ENCODE measurements at regions not wholly inside any gene's neighbourhood (a gene's known extent, or its start where the extent isn't known, plus 50 kb on each side); places are given as distances from the start of the nearest gene placed in this dataset.
"Not testable (repeated sequence)": the region's sequence is repeated elsewhere in the genome, so short reads cannot be mapped to it uniquely, and the experiment has no call there.

DNA sequence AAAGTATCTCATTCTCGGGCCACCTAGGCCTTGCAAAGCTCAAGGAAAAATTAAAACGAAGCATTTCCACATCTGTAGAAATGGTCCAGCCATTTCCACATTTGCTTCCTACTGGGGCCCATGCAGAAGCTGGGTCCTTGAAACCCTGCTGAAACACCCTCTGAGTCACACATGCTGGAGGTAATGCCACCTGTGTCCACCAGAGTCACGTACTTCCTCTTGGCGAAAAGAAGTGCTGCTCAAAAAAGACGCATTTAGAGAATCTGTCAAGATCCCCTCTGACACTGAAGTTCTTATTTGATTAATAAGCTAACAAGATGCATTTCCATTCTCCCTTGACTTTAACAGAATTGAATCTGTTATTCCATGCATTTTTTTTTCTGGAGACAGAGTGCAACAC lies 423.2 kb downstream of the PREX1 start:
- no peak for DNase-seq (ENCODE audit: low read depth)
- TF ChIP-seq, protein P1, sequence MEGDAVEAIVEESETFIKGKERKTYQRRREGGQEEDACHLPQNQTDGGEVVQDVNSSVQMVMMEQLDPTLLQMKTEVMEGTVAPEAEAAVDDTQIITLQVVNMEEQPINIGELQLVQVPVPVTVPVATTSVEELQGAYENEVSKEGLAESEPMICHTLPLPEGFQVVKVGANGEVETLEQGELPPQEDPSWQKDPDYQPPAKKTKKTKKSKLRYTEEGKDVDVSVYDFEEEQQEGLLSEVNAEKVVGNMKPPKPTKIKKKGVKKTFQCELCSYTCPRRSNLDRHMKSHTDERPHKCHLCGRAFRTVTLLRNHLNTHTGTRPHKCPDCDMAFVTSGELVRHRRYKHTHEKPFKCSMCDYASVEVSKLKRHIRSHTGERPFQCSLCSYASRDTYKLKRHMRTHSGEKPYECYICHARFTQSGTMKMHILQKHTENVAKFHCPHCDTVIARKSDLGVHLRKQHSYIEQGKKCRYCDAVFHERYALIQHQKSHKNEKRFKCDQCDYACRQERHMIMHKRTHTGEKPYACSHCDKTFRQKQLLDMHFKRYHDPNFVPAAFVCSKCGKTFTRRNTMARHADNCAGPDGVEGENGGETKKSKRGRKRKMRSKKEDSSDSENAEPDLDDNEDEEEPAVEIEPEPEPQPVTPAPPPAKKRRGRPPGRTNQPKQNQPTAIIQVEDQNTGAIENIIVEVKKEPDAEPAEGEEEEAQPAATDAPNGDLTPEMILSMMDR (IDR thresholded peaks at IDR 0.05; ENCODE audit: low read depth, low read length, missing control alignments) = peak; percentile 70
- no peak overlapping the region for H3K4me3 ChIP-seq (ENCODE audit: low read depth, low read length)

DNA sequence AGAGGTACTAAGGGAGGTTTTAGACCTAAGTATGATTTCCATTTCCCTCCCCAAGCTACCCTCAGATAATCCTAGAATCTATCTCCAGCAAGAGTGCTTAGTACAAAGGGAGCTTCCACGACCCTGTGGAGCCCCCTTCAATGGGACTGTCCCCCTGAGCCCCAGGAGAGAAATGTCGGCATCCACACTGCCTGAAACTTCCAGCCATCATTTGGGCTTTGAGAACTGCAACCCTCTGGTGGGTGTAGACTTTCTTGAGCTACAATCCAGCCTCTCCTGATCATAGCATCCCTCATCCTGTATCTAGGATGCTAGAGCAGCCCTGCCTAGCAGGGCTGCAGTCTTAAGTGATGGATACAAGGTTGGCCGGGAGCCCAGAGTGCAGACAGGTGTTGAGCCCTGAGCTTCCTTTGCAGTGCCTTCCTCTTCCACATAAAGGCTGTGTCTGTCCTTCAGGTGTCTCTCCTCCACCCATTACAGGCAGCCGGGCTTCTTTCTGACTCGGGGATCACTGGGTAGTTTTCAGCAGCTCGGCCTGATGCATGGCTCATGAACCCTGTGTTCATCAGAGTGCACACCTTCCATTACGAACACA lies 424.5 kb downstream of the PREX1 start:
- TF ChIP-seq, protein P1 (IDR thresholded peaks at IDR 0.05; ENCODE audit: low read depth, low read length, missing control alignments) = no peak
- H3K4me3 ChIP-seq (ENCODE audit: low read depth, low read length) = no peak overlapping the region
- no peak for DNase-seq (ENCODE audit: low read depth)

DNA sequence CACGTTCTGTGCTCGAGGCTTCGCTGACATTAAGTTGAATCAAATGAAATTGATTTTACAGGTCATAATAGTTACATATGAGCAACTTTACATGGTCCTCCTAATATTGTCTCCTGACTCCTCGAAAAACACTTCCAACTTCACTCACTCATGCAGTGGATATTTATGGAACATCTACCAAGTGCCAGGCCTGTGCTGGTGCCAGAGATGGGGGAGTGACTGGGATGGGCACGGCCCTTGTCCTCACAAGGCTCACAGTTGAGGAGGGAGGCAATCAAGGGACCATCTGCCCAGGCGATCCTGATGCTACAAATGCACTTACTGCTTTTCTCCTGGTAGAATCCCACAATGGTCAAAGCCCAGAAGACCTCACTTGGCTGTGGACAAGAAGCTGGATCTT lies 426.4 kb downstream of the PREX1 start:
- TF ChIP-seq, protein P1 (IDR thresholded peaks at IDR 0.05; ENCODE audit: low read depth, low read length, missing control alignments) = no peak
- no peak overlapping the region for H3K4me3 ChIP-seq (ENCODE audit: low read depth, low read length)
- DNase-seq (ENCODE audit: low read depth) = no peak

DNA sequence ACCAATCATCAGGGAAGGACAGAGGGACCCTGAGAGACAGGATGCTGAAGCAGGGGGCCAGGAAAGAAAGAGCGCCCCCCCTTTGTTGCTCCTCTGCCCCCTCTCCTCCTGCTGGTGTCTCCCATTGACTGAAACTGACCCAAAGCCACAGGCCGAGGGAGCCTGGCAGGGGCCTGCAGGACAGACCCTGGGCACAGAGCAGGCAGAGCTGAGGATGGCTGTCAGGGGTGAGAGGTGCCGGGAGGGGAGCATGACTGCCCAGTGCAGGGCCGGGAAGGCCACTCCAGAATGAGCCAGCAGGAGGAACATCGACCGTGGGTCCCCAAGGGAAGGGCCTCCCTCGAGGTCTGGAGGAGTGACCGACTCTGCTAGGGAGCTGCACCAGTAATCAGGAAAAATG lies 427.8 kb downstream of the PREX1 start:
- no peak overlapping the region for H3K4me3 ChIP-seq (ENCODE audit: low read depth, low read length)
- no peak for DNase-seq (ENCODE audit: low read depth)
- TF ChIP-seq, protein P1 (IDR thresholded peaks at IDR 0.05; ENCODE audit: low read depth, low read length, missing control alignments) = no peak

DNA sequence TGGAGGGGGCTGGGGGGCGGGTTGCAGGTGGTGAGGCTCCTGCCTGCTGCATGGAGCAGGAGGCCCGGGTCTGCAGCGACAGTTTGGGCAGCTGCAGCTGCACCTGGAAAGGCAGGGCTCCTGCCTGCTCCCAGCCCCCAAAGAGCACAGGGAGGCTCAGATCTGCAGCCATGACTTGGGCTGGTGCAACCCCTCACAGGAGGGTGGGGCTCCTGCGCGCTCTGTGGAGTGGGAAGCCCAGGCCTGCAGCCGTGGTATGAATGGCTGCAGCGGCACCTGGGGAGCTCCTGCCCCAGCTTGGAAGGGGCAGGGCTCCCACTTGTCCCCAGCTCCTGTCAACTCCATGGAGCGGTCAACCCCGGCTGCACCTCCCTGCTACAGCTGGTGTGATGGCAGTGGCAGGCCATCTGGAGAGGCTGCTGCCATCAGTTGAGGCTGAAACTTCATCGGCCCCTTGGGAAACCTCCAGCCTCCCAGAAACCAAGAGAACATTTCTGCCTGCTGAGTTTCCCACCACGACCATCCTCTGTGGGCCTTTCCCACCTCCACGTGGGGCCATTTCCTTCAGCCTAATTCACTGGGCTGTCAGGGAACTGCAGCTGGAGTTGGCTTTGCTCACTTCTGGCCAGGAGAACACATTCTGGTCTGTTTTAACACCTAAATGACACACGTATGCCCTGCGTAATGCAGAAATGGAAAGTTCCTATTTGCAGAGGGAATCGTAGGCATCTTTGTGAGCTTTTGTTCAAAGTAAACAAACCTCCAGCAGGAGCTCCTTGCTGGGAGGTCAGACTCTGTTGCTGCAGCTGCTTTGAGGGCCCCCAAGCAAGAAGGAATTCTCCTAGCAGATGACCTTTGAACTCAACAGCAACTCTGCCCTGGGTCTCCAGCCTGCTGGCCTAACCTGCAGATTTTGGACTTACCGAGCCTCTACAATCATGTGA lies 429.0 kb downstream of the PREX1 start:
- H3K4me3 ChIP-seq (ENCODE audit: low read depth, low read length) = no peak overlapping the region

DNA sequence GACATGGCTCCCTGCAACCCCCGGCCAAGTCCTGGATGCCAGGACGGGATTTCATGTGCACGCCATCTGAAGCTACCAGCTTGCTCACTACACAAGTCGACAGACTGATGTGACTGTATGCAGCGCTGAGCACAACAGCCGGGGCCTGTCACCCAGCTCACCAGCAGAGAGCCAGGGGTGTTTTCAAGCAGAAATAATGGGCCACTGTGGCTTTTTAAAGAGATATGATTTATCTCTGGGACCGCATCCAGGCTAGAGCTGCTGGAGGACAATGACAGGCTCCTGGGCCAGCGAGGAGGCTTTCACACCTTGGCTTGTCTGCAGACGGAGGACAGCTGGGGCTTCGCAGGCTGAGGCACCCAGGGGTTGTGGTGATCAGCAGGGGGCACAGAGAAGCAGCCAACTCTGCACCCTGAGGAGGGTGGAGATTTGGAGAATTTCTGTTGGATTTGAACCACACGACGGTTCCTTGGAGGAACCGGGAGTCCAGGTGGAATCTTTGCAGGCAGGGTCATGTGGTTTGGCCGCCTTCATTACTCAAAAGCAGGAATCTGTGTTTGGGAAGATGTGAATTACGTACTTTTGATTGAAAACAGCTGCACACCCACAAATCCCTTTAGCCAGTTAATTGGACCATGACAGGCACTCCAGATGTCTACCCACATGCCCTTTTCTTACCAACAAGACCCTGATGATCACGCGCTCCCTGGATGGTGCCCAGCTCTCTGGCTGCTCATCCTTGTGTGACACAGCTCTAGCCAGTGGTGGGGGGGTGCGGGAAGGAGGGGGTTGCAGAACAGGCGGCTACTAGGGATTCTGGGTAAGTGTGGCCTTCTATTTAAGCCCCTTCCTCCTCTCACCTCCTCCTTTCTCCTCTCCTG lies 430.6 kb downstream of the PREX1 start:
- not testable (repeated sequence) for DNase-seq (ENCODE audit: low read depth); H3K4me3 ChIP-seq (ENCODE audit: low read depth, low read length)

More for the DNA sequence above, 429.0 kb downstream of the PREX1 start:
- DNase-seq (ENCODE audit: low read depth) = no peak
- TF ChIP-seq, protein P1 (IDR thresholded peaks at IDR 0.05; ENCODE audit: low read depth, low read length, missing control alignments) = no peak

Data from GM12864 (cell line).